Astrocyte of the cerebellum (primary cell): ENCODE measurements at regions not wholly inside any gene's neighbourhood (a gene's known extent, or its start where the extent isn't known, plus 50 kb on each side); places are given as distances from the start of the nearest gene placed in this dataset.

Experiments used
- DNase-seq: peaks from one replicate; pipeline ENCODE4 v3.0.0-alpha.2; 2011; ENCODE audit warnings: low read depth
- H3K4me3 ChIP-seq: 2 replicates; pipeline ENCODE4 v1.5.1; 2011; ENCODE audit warnings: mild to moderate bottlenecking, low read depth, low read length, moderate library complexity
- in situ Hi-C: cut with HindIII; loops from 2 replicates; pipeline ENCODE4 v1.10.0; 2017; ENCODE audit warnings: low sequenced_read_pairs
- TF ChIP-seq, protein P1 (sequence below): IDR thresholded peaks from 2 replicates; pipeline ENCODE4 v1.5.1; 2012; ENCODE audit warnings: low read length, low read depth, moderate library complexity, mild to moderate bottlenecking; ENCODE audit errors: missing control alignments

DNA sequence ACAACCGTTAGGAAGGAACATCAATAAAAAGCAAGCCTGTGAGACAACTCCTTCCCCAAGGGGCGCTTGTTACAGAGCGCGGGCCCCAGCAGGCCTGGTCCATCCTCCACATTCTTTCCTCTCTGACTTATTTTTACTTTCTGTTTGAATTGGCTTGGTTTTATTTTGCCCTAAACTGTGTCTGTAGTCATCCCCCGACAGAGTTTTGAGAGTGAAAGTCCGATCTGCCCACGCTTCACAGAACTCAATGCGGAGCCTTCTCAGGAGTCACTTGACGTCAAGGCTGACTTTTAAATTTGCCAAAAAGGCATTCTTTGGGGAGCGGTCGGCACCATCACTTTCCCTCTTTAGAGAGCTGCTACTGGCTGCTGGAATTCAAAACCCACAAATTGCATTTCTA lies 150.1 kb upstream of the KLF6 start:
- TF ChIP-seq, protein P1, sequence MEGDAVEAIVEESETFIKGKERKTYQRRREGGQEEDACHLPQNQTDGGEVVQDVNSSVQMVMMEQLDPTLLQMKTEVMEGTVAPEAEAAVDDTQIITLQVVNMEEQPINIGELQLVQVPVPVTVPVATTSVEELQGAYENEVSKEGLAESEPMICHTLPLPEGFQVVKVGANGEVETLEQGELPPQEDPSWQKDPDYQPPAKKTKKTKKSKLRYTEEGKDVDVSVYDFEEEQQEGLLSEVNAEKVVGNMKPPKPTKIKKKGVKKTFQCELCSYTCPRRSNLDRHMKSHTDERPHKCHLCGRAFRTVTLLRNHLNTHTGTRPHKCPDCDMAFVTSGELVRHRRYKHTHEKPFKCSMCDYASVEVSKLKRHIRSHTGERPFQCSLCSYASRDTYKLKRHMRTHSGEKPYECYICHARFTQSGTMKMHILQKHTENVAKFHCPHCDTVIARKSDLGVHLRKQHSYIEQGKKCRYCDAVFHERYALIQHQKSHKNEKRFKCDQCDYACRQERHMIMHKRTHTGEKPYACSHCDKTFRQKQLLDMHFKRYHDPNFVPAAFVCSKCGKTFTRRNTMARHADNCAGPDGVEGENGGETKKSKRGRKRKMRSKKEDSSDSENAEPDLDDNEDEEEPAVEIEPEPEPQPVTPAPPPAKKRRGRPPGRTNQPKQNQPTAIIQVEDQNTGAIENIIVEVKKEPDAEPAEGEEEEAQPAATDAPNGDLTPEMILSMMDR: no peak
- DNase-seq: peak; percentile 86
- peak overlapping the region; percentile 1 for H3K4me3 ChIP-seq
- in situ Hi-C loops: no loop called here

DNA sequence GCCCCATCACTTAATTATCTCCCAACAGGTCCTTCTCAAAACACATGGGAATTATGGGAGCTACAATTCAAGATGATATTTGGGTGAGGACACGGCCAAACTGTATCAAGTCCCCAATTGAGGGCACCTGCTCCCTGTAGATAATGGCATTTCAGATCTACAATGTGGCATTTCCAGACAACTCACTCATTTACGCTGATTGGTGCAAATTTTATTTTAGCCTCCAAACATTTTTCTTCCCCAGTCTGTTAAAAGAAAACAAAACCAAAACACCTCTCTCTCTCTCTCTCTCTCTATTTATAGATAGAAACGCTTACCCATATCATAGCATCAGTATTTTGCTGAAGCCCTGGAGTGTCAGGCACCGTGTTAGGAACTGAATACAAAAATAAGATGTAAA lies 148.7 kb upstream of the KLF6 start:
- TF ChIP-seq, protein P1: no peak
- no peak overlapping the region for H3K4me3 ChIP-seq
- in situ Hi-C loops: no loop called here
- DNase-seq: no peak

DNA sequence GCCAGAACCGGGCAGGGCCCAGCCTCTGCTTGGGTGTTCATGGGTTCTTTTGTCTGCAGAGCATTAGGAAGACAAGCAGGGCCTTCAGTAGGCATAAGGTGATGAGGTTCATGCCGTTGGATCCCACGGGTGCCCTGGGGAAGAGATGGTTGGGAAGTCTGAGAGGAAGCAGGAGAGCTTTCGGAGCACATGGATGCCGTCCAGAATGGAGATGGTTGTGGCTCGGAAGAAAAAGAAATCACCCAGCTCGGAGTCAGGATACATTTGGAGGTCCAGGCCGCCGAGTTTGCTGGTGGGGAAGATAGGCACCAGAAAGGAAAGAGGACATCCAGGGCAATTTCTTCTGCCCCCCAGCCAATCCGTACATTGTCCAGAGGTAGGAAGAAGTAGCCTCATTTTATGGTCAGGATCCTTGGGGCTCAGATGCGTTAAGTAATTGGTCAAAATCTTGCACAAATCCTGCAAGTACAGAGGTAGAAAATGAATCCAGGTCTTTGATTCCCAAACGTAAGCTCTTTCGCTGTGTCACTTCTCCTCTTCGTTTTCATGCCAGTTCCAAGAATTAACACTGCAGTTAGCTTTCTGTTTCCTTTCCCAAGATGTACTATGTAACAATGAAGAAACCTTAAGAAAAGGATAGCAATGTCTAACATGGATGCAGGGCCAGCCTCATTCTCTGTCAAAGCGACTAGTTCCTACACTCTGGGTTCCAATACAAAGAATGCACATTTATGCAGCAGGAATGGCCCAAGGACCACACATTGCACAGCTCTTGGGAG lies 147.8 kb upstream of the KLF6 start:
- no peak overlapping the region for H3K4me3 ChIP-seq
- TF ChIP-seq, protein P1: no peak
- in situ Hi-C loops: no loop called here
- no peak for DNase-seq

DNA sequence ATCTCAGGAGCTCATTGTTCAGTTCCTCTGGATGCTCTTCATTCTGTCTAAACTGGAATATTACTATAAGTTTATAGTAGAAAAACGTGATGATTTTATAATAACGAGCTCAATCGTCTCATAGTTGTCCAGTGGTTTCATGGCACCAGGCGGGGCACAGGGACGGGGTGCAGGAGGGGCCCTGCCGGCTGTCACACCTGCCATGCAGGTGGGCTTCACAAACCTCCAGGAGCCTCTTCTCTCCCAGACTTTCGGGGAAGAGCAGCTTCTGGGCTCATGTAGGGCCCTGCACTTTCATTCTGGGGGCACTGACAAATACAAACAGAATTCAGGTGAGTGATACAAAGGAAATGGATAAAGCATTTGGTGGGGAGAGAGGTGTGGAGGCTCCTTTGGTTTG lies 146.9 kb upstream of the KLF6 start:
- in situ Hi-C loops: no loop called here
- no peak overlapping the region for H3K4me3 ChIP-seq
- no peak for DNase-seq
- TF ChIP-seq, protein P1: no peak

DNA sequence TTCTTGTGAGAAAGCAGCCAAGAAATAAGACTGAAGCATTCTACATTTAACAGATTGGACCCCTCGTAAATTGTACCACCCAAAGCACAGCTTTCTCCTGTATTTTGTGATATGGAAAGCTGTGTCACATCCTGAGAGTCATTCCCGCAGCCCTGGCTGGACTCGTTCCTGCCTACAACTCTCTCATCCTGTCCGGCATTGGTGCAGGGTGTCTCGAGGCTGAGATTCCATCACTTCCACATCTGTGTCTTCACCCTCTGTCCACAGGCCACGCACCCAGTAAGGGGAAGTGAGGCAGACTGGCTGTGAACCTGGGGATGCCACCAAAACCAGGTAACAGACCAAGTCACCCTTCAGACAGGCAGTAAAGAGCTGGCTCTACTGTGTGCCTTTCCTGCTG lies 146.2 kb upstream of the KLF6 start:
- TF ChIP-seq, protein P1: no peak
- H3K4me3 ChIP-seq: no peak overlapping the region
- DNase-seq: no peak
- in situ Hi-C loops: no loop called here

DNA sequence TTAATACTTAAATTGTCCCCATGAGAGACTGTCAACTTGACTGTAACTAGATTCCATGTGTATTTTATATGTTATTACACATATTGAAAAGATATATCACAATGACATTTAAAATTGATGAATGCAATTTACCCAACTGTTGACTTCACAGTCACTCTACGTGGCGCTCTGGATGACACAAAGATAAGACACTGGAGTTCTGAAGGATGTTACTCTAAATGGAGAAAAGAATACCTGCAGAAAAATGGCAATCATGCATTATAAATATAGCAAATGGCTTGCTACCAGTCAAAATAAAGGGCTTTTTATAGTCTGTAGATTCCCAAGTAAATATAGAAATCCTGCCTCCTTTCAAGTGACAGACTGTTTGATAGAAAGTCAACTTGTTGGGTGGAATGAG lies 143.6 kb upstream of the KLF6 start:
- in situ Hi-C loops: no loop called here
- TF ChIP-seq, protein P1: no peak
- DNase-seq: no peak
- H3K4me3 ChIP-seq: no peak overlapping the region
